AG20443 (cell line): ENCODE measurements at regions not wholly inside any gene's neighbourhood (a gene's known extent, or its start where the extent isn't known, plus 50 kb on each side); places are given as distances from the start of the nearest gene placed in this dataset.

ENCODE experiments used
- DNase-seq: peaks from one replicate; pipeline ENCODE4 v3.0.0; 2012; ENCODE audit warnings: low spot score, mixed read lengths

DNA sequence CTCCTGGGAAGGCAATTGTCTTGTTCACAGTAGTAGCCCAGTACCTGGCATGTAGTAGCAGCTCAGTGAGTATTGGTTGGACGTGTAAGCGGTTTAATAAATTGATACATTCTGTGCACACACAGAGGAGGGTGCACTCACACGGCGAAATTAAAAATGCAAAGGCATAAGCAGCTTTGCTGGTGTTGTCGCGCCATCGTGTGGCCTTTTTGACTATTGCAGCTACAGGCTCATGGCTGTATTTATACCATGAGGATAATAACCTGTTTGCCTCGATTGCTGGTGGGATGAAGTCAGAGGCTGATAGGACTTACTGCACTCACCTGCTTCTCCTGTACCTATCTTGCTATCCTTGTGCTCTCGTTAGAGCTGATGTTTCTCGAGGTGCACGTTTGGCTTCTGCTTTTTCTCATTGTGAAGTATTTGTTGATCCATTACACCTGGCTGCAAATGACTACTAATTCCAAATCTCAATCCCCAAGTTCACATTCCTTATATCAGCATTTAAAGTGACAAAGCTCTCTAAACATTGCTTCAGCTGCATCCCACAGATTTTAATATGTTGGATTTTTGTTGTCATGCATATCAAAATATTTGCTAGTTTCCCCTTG is 61.5 kb downstream of the TBXT start:
- DNase-seq, result peak; percentile 65

DNA sequence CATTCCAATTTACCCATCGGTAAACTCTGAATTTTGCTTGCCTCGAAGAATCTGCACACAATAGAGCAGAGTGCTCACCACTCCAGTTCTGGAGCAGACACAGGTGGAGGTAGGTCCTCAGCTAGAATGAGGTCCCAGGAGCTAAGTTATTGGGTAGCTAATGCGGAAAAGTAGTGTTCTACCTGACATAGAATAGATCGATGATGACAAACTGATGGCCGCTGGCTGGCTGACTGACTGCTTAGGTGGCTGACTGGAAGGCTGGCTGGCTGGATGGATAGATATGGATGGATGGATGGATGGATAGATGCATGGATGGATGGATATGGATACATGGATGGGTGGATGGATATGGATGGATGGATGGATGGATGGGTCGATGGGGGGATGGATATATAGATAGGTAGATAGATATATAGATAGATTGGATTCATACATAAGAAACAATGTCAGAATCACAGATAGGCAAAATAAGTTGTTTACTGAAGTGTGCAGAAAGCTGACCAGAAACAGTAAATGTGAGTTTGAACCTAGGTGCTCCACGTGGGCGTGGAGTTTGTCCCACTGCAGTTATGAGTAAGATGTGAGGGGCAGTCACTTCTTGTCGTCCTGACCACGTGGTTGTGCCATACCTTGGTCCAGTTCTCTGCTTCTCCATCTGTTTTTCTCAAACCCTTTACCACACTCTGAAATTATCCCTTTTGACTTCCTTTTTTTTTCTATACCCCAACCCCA is 62.1 kb downstream of the TBXT start:
- DNase-seq, result no peak

DNA sequence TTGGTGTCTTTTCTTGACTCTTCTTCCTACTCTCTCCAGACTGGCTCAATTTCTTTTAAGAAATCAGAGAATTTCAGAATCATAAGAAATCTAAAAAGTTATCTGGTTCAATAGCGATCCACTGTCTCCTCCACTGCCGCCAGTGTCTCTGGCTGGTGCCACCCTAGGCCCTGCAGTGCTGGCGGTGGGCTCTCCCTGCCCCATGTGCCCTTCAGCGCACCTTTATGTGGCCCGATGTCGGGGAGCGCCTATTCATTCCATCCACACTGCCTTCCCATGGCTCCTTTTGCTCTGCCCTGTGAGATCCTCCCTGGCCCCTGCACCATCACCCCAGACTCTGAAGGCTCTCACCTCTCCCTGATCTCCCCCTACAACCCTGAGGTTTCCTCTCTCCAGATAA is 62.8 kb downstream of the TBXT start:
- no peak for DNase-seq

DNA sequence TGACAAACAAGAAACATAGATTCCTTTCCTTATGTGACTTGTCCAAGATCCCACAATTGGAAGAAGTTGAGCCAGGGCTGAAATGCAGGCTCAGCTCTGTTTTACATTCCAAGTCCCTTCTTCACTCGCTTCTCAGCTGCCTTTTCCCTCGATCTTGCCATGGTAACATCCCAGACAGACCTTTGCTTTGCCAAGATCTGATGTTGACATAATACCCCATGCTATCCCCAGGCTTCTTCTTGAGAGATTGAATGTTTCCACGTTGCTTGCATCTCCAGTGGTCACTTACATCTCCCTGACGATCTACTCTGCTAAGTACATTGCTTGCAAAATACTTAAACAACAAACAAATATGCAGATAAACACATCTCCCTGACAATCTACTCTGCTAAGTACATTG is 63.5 kb downstream of the TBXT start:
- DNase-seq, result peak; percentile 53

DNA sequence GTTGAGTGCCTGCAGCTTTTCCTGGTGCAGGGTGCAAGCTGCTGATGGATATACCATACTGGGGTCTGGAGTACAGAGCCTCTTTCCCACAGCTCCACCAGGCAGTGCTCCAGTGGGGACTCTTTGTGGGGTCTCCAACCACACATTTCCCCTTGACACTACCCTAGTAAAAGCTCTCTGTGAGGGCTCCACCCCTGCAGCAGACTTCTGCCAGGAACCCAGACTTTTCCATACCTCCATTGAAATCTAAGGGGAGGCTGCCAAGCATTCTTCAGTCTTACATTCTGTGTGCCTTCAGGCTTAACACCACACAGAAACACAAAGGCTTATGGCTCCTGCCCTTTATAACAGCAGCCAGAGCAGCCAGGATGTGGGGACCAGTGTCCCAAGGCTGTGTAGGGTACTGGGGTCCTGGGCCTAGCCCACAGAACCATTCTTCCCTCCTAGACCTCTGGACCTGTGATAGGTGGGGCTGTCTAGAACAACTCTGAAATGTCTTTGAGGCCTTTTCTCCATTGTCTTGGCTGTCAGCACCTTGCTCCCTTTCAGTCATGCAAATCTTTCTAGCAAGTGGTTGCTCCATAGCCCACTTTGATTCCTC is 65.7 kb downstream of the TBXT start:
- DNase-seq, result no peak

DNA sequence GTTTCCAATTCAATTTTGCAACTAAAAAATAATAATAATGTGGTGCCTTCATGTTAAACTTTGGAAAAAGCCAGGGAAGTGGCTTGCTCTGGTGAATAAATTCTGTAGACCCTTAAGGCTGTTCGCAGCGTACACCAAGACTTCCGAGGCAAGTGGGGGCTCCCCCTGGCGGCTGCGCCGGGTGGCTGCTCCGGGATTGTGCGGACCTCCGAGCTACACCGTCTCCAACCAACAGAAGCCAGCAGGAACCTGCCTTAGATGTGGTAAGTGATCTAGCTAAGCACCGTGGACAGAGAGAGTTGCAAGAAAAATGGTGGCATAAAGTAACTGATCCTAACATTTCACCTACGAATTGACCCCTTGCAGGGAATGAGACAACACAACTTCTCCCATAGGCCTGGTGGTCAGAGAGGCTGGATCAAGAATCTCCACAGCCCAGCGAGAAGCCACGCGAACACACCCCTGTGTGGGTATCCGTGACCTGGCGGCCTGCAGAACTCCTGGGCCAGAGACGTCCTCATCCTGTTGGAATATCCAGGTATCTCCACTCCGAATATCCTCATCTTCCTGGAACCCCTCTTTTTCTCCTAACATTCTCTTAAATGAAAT is 69.6 kb downstream of the TBXT start:
- DNase-seq, result peak; percentile 87

DNA sequence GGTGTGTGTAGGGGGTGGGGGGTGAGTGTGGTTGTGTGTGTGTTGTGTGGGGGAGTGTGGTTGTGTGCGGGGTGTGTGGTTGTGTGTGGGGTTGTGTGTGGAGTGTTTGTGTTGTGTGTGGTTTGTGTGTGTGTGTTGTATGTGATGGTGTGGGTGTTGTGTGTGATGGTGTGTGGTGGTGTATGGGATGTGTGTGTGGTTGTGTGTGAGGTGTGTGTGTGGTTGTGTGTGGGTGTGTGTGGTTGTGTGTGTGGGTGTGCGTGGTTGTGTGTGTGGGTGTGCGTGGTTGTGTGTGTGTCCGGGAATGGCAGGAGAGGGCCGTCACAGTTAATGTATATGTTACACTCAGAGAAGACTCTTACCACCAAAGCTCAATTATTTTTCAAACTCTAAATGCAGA is 79.8 kb downstream of the TBXT start:
- no peak for DNase-seq

DNA sequence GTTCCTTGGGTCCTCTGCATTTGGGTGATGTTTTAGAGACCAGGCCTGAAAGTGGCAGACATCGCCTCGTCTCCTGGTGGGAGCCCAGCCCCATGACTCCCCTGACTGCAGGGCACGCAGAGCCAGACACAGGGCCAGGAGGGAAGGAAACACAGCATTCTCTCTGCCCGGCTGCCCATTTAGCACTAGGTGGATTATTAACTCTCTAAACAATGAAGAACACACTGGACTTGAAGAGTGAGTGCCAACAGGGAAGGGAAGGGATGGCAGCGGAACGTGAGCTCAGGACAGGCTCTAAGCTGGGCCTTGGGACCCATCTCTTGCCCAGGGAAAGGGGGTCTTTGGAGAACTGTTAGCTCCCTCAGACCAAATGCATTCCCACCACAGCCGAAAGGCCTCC is 80.4 kb downstream of the TBXT start:
- DNase-seq, result no peak

DNA sequence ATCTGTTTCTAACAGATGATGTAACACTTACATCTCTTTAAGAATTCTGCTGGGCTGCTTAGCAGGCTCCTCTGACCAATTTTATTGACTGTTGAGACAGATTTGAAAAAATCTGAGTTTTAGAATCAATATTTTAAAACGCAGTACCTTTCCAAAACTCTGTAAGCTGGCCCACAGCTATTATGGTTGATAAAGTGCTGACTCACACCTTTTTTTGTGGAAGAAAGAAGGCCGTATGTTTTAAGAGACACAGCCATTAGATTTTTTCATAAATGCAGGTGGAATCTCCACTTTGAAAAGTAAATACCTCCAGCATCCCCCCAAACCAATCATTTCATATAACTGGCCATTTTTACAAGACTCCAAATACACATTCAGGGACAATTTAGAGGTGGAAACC is 82.2 kb downstream of the TBXT start:
- DNase-seq, result no peak

DNA sequence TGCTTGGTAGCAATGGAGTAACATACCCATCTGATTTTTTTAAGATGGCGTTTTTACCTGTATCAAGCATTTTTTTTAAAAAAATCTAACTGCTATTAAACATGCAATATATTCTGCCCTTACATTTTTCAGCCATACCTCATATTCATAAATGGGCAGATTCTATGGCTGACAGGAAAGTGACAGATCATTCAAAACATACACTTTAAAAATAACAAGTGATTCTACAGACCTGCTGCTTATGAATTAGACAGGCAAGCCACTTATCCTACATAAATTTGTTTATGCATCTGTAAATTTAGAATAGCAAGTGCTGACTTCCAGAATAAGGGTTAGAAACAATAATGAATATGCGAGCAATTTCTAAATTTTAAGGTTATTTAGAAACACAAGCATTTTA is 82.7 kb downstream of the TBXT start:
- no peak for DNase-seq

DNA sequence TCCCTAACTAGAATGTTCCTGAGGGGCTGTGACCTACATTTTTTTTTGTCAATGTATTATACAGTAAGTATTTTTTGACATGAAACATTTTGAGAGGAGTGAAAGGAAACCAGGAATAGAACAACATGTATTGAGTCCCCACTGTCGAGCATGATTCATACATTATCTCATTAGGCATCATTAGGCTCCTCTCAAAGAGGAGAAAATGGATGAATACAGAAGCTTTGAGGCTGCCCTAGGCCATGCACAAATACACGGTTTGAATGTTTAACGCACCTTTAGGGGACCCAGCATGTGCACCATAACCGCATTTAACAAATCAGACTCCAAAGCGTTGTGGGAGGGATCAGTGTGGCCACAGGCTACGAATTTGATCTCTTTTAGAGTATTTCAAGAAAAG is 87.8 kb downstream of the TBXT start:
- no peak for DNase-seq

DNA sequence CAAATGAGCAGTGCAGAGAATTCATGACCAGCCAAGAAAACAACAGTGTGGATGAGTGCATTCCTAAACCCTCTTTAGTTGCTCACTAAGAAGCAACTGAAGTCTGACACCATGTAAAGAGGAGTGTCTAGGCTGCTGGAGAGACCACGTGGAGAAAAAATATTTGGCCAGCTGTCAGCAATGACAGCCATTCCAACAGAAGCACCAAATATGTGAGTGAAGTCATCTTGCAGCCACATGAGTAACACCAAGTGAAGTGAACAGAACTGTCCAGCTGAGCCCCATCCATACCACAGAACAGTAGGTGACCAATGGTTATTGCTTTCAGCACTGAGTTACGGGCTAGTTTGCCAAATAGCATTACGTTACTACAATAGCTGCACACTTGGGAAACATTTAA is 89.4 kb downstream of the TBXT start:
- peak; percentile 90 for DNase-seq

DNA sequence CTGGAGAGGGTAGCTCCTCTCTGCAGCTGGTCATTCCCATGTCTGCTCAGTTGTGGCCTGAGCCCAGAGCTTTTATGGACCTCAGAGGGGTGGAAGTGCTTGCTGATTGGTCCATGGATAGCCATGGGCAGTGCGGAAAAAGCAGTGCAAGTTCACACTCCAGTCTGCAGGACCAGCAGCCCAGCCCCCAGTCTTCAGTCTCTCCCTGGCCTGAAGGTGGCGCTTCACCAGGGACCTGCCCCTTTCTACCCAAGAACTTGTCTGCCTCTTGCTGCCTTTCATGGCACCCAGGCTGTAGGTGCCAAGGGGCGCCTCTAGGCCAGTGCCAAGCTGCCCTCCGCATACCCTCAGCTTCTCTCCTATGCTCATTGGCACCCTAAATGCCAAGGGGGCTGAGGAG is 91.0 kb downstream of the TBXT start:
- DNase-seq, result no peak

DNA sequence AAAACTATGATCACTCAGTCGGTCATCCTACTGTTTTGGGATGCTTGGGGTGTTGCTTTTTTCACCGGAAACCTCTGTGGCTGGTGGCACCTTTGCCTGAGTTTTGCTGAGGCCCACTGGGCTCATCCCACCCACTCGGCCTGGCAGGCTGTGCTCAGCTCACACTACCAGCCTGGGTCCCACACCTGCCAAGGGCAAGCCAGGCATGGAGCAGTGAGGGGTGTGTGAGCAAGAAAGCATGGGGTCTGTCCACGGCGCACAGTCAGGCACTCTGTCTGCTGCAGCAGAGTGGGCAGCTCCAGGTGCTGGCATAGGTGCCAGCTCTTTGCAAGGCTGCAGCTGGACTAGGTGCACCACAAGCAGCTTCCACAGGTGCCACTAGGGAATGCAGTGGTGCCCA is 91.7 kb downstream of the TBXT start:
- no peak for DNase-seq

DNA sequence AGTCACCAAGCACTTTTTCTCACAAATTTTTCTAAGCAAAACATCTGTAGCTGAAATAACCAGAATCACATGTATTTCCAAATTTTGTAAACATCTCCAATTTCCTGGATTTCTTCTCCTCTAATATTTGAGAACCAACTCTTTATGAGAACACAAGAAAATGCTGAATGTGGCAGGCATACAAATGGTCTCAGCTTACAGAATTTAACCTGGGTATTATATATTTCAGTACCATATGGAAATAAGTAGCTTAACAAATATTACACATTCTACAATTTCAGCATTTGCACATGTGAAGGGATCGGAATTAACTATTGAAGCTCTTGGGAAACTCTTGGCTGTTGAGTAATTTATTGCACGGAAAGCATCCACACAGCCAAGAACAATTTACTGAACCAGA is 92.5 kb downstream of the TBXT start:
- no peak for DNase-seq

DNA sequence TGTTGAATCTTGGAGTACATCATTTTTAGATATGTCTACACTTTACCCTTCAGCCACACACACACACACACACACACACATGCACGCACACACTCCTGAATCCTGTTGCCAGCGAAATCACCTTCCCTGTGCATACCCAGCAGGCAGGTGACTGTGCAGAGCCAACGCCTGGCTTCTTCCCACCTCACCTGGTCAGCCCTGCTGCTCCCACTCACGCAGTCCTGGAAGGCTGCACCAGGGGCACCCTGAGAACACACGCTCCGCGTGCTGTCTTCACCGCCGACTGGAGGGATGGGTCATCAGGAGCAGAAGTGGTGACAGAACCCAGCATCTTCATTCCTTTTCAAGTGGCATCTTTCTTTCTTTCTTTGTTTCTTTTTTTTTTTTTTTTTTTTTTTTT is 94.6 kb downstream of the TBXT start:
- DNase-seq, result no peak

DNA sequence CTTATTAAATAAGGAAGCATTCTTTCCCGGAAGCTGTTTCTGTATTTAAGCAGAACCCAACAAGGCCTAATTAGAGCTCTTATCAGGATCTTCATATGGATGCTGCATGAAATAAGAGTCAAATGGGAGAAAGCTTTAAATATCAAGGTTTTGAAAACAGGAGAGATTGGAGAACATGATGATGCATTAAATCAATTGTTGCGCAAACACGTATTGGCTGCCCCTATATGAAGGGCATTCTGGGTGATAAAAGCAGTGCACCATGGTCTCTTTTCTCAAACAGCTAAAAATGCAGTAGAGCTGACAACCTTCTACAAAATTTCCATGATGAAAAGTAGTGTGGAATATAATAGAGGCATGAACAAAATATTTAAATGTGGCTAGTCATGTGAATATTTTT is 98.9 kb downstream of the TBXT start:
- no peak for DNase-seq

DNA sequence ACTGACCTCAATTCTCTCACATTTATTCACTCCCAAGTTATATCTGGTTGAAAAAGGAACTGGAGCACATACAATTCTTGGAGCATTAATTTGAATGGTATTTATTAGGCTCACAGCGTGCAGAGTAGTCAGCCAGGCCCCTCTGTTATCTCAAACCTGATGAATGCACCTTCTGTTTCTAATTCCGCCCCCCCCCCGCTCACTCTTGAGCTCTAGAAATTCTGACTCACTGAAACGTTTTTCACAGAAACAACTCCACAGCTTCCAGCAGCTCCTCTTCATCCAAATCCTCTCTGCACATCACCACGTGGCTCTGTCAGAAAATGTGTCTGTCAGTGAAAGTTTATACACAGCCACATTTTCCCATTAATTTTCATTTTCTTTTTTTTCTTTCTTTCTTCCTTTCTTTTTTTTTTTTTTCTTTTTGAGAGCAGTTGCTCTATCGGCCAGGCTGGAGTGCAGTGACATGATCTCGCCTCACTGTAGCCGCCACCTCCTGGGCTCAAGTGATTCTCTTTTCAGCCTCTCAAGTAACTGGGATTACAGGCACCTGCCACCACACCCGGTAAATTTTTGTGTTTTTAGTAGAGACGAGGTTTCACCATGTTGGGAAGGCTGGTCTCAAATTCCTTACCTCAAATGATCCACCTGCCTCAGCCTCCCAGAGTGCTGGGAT is 109.4 kb downstream of the TBXT start:
- peak; percentile 43 for DNase-seq

DNA sequence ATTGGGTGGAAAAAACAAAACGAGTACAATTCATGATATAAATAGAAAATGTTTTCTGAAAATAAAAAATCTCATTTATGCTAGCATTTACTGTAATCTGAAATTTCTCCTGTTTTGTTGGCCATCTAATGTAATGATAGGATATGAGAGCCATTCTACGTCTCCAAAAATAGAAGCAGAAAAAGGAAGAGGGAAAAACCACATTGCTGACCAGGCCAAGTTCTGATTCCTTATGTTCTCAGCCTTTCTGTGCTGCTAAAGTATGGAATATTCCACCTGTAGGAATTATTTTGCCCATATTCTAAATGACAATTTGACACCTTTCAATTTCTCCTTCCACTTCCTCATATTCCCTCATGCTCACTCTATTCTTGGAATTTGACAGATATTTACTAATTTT is 110.2 kb downstream of the TBXT start:
- no peak for DNase-seq

DNA sequence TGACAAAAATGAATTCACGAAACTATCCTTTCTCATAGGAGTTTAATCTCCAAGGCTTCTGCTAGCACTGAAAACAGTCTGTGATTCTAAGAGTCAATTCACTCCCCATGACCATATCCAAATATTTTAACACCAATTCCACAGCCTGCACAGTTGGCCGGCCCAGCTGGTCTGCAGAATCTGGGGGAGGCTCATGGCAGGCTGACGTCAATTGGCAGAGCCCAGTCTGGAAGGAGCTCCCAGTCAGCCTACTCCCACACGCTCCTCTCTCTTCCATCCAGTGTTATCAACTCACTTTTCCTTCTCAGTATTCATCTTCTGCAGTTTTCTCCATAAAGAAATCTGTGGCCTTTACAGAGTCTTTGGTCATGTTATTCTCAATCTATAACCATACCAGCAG is 111.0 kb downstream of the TBXT start:
- DNase-seq, result peak; percentile 68

DNA sequence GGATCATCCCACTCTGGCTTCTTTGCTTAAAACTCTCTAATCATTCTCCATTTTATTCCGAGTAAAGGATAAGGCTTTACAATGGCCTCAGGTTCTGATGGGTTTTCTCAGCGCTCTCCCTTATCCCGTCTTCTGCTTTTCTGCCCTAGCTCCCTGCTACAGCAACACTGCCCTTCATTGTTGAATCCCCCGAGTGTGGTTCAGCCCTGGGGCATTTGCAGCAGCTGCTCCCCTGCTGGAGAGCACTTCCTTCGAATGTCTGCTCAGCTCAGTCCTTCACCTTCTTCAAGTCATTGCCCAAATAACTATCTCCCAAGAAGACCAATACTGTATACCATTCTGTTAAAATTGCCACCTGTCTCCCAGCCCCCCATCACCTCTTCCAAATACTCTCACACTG is 111.8 kb downstream of the TBXT start:
- no peak for DNase-seq

DNA sequence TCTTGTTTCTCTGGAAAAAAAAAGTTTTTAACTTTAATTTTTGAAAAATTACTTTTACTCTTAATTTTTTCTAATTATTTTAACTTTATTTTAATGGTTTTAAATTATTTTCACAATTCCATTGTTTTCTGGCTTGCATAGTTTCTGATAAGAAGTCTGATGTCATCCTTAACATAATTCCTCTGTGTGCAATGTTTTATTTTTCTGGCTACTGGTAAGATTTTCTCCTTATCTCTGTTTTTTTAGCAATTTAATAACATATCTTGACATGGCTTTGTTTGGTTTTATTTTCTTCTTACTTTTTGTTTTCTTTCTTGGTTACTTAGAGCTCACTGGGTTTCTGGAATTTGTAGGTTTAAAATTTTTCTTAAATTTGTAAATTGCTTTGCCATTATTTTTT is 114.8 kb downstream of the TBXT start:
- DNase-seq, result no peak

DNA sequence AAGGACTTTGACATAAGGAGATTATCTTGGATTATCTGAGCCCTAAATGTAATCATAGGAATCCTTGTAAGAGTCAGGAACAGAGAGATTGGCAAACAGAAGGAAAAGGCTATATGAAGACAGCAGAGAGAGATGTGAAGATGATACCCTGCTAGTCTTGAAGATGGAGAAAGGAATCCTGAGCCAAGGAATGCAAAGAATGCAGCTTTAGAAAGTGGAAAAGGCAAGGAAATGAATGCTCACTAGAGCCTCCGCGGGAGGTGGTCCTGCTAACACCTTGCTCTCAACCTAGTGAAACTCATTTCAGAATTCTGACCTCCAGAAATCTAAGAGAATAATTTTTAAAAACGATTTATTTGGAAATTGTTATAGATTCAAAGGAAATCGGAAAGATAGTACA is 117.1 kb downstream of the TBXT start:
- DNase-seq, result no peak
